DND-41 (cell line): ENCODE measurements at regions not wholly inside any gene's neighbourhood (a gene's known extent, or its start where the extent isn't known, plus 50 kb on each side); places are given as distances from the start of the nearest gene placed in this dataset.

Experiments used
- ATAC-seq: fragments of 200-7000 bp; cut with Tn5 transposase; 3 replicates; pipeline ENCODE4 v1.9.1; 2021; ENCODE audit warnings: low read depth; ENCODE audit not compliant: insufficient read depth
- DNase-seq: peaks from one replicate; pipeline ENCODE4 v3.0.0-alpha.2; 2020
- H2AFZ ChIP-seq: 2 replicates; pipeline ENCODE4 v1.6.0; 2012; ENCODE audit warnings: low read depth, low read length
- H3K27ac ChIP-seq: 2 replicates; pipeline ENCODE4 v1.5.1; 2012; ENCODE audit warnings: low read length, inconsistent platforms
- H3K27me3 ChIP-seq: fragments of 200-600 bp; sonication (generic); 2 replicates; pipeline ENCODE4 v1.6.0; 2012; ENCODE audit warnings: low read length, mild to moderate bottlenecking, inconsistent platforms; ENCODE audit not compliant: insufficient read depth, poor library complexity
- H3K36me3 ChIP-seq: 2 replicates; pipeline ENCODE4 v1.5.1; 2012; ENCODE audit warnings: low read length, inconsistent platforms; ENCODE audit not compliant: insufficient read depth
- H3K4me1 ChIP-seq: 2 replicates; pipeline ENCODE4 v1.5.1; 2012; ENCODE audit warnings: mild to moderate bottlenecking, low read length; ENCODE audit not compliant: insufficient read depth
- H3K4me2 ChIP-seq: 2 replicates; pipeline ENCODE4 v1.6.0; 2012; ENCODE audit warnings: mild to moderate bottlenecking, moderate library complexity, low read length, inconsistent platforms; ENCODE audit not compliant: insufficient read depth
- H3K4me3 ChIP-seq, 2 experiments: fragments of 200-600 bp in 1 of 2; shearing (Covaris generic) in 1 of 2; 2 replicates each; pipeline ENCODE4 v1.5.1; 2012 to 2016; ENCODE audit warnings: inconsistent platforms in 2 of 2, low read length in 2 of 2, mild to moderate bottlenecking in 2 of 2, low read depth in 1 of 2, moderate library complexity in 1 of 2
- H3K79me2 ChIP-seq: 2 replicates; pipeline ENCODE4 v1.6.0; 2012; ENCODE audit warnings: low read length, inconsistent platforms; ENCODE audit not compliant: insufficient read depth
- H3K9ac ChIP-seq: 2 replicates; pipeline ENCODE4 v1.6.0; 2012; ENCODE audit warnings: low read depth, mild to moderate bottlenecking, inconsistent platforms, low read length, moderate library complexity
- H3K9me3 ChIP-seq: 2 replicates; pipeline ENCODE4 v1.5.1; 2012; ENCODE audit warnings: low read length, moderate library complexity, mild to moderate bottlenecking, inconsistent platforms; ENCODE audit not compliant: insufficient read depth, severe bottlenecking
- H4K20me1 ChIP-seq: 2 replicates; pipeline ENCODE4 v1.6.0; 2012; ENCODE audit warnings: low read length; ENCODE audit not compliant: insufficient read depth
- EZH2 ChIP-seq: IDR thresholded peaks from 3 replicates; pipeline ENCODE4 v1.6.1; 2012; ENCODE audit warnings: borderline replicate concordance, low read depth, mild to moderate bottlenecking, moderate library complexity, low read length, inconsistent platforms; ENCODE audit not compliant: severe bottlenecking
- TF ChIP-seq, protein P1 (sequence below): IDR thresholded peaks from 2 replicates; pipeline ENCODE4 v1.5.1; 2012; ENCODE audit warnings: borderline replicate concordance, low read length, moderate library complexity, mild to moderate bottlenecking; ENCODE audit not compliant: poor library complexity, severe bottlenecking; ENCODE audit errors: extremely low read depth

DNA sequence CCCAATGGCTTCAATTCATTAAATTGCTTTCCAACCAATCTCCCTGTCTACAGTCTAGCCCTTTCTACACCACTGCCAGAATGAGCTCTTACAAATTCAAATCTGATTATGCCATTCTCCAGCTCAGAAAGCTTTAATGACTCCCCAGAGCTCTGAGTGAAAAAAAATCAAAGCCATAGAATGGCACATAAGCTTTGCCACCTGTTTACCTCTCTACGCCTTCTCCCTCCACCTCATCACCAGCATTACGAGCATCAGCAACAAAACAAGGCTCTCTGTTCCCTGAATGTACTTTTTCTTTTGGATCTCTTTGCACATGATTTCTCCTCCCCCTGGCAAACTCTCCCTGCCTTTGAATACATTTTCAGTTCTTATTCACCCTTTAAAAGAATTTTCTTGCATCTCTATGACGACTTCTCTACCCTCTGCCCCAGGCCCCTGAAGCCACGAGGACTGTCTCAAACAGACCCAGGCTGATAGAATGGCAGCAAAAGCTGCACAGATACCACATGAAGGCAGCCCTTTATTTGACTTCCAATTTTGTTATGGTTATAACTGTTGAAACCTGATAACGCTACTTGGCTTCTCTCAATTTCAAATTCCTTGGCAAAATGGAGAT lies 516.0 kb downstream of the PCDH7 start:
- no peaks in the 10 kb centered on the region for H3K79me2 ChIP-seq
- no peak for TF ChIP-seq EZH2
- TF ChIP-seq, protein P1, sequence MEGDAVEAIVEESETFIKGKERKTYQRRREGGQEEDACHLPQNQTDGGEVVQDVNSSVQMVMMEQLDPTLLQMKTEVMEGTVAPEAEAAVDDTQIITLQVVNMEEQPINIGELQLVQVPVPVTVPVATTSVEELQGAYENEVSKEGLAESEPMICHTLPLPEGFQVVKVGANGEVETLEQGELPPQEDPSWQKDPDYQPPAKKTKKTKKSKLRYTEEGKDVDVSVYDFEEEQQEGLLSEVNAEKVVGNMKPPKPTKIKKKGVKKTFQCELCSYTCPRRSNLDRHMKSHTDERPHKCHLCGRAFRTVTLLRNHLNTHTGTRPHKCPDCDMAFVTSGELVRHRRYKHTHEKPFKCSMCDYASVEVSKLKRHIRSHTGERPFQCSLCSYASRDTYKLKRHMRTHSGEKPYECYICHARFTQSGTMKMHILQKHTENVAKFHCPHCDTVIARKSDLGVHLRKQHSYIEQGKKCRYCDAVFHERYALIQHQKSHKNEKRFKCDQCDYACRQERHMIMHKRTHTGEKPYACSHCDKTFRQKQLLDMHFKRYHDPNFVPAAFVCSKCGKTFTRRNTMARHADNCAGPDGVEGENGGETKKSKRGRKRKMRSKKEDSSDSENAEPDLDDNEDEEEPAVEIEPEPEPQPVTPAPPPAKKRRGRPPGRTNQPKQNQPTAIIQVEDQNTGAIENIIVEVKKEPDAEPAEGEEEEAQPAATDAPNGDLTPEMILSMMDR, result no peak
- no peak overlapping the region for H3K4me3 ChIP-seq
- no peak for ATAC-seq
- H3K27me3 ChIP-seq, result no peaks in the 10 kb centered on the region
- H3K4me1 ChIP-seq, result no peaks in the 10 kb centered on the region
- no peaks in the 10 kb centered on the region for H4K20me1 ChIP-seq
- no peaks in the 10 kb centered on the region for H3K36me3 ChIP-seq
- no peak for DNase-seq
- H3K9ac ChIP-seq, result no peak overlapping the region
- no peak overlapping the region for H3K4me2 ChIP-seq
- H3K9me3 ChIP-seq, result no peaks in the 10 kb centered on the region
- H3K27ac ChIP-seq, result no peak overlapping the region
- H2AFZ ChIP-seq, result no peak overlapping the region

DNA sequence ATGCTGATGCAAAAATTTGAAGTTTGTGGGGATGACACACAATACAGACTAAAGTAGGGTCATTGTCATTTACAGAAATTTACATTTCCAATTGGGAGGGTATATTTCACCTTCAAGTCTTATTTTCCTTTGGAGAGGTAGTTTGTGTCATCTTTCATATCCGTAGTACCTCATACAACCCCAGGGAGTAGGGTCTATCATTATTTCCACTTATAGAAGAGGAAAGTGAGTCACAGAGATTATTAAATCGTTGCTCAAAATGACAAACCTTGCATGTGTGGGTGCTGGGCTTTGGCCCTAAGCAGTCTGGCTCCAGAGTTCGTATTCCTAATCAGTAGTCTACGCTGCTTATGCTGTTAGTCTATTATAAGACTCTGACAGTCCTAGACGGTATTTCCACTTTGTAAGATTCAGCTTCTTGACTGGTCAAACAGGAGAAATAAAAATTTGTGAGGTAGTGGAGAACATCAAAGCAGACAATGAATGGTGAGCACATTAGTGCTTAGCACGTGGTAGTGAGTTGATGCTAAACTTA lies 516.5 kb downstream of the PCDH7 start:
- ATAC-seq, result no peak
- H3K9me3 ChIP-seq, result no peaks in the 10 kb centered on the region

DNA sequence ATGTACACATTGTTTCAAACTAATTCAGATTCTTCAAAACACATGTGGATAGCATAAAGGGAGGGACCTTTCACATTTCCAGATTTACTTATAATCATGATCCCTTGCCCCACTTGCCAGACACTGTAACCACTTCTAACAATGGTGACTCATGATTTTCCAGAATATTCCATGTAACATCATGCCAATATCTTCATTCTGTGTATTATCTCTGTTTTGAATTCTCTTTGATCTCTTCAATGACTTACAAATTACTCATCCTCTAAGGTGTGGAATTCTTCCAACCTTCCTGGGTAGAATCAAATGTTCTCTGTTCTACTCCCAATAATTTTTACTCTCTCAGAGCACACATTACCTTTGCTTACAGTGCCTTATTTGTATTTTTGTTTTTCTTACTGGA lies 517.1 kb downstream of the PCDH7 start:
- Histone ChIP-seq H3K4me2 (no peak overlapping the region), H4K20me1 (no peaks in the 10 kb centered on the region), H3K36me3 (no peaks in the 10 kb centered on the region), H3K27me3 (no peaks in the 10 kb centered on the region), H3K27ac (no peak overlapping the region), H3K9me3 (no peaks in the 10 kb centered on the region), H3K9ac (no peak overlapping the region), H3K79me2 (no peaks in the 10 kb centered on the region), H3K4me3 (no peak overlapping the region), H3K4me1 (no peaks in the 10 kb centered on the region), H2AFZ (no peak overlapping the region)
- ATAC-seq (no peak), DNase-seq (no peak)
- no peak for TF ChIP-seq EZH2
- TF ChIP-seq, protein P1, result no peak

More for the DNA sequence above, 516.5 kb downstream of the PCDH7 start:
- H3K79me2 ChIP-seq, result no peaks in the 10 kb centered on the region
- no peaks in the 10 kb centered on the region for H4K20me1 ChIP-seq
- no peaks in the 10 kb centered on the region for H3K36me3 ChIP-seq
- H3K4me2 ChIP-seq, result no peak overlapping the region
- DNase-seq, result no peak
- H2AFZ ChIP-seq, result no peak overlapping the region
- no peak overlapping the region for H3K9ac ChIP-seq
- no peak overlapping the region for H3K27ac ChIP-seq
- H3K4me1 ChIP-seq, result no peaks in the 10 kb centered on the region
- no peaks in the 10 kb centered on the region for H3K27me3 ChIP-seq
- no peak overlapping the region for H3K4me3 ChIP-seq
- TF ChIP-seq, protein P1, result no peak
- no peak for TF ChIP-seq EZH2
